Fibroblast of skin of left biceps (primary cell): ENCODE measurements at regions not wholly inside any gene's neighbourhood (a gene's known extent, or its start where the extent isn't known, plus 50 kb on each side); places are given as distances from the start of the nearest gene placed in this dataset.

Experiments used
- DNase-seq, 2 experiments: peaks; one replicate each; pipeline ENCODE4 v3.0.0-alpha.2; 2013; ENCODE audit warnings: low read depth in 2 of 2

GRCh38 chr22:27219036-27219435 lies 561.6 kb downstream of the MIAT start:
- no peak for DNase-seq

- DNase-seq = peak; percentile 83 to 87
Observed at GRCh38 chr22:27220339-27220738, 563.0 kb downstream of the MIAT start.

GRCh38 chr22:27222178-27222577 lies 564.8 kb downstream of the MIAT start:
- DNase-seq = no peak

GRCh38 chr22:27223317-27224177 lies 566.2 kb downstream of the MIAT start:
- DNase-seq = peak; percentile 88 to 93

GRCh38 chr22:27224485-27225374 lies 567.3 kb downstream of the MIAT start:
- peak; percentile 96 to 97 for DNase-seq

GRCh38 chr22:27226666-27227065 lies 569.3 kb downstream of the MIAT start:
- DNase-seq = no peak

GRCh38 chr22:27228771-27229170 lies 571.4 kb downstream of the MIAT start:
- DNase-seq = no peak

- DNase-seq = no peak
Observed at GRCh38 chr22:27230189-27230588, 571.4 kb downstream of the MN1 start.

- DNase-seq = no peak
Observed at GRCh38 chr22:27231266-27231665, 570.3 kb downstream of the MN1 start.

GRCh38 chr22:27232077-27232476 lies 569.5 kb downstream of the MN1 start:
- no peak for DNase-seq

GRCh38 chr22:27237080-27237741 lies 564.3 kb downstream of the MN1 start:
- no peak for DNase-seq

- DNase-seq = peak; percentile 97 to 98
Observed at GRCh38 chr22:27238935-27239510, 562.5 kb downstream of the MN1 start.

GRCh38 chr22:27239520-27239919 lies 562.0 kb downstream of the MN1 start:
- no peak for DNase-seq

- no peak for DNase-seq
Observed at GRCh38 chr22:27240298-27241075, 561.1 kb downstream of the MN1 start.

- no peak for DNase-seq
Observed at GRCh38 chr22:27241430-27242321, 559.9 kb downstream of the MN1 start.

GRCh38 chr22:27242474-27242873 lies 559.1 kb downstream of the MN1 start:
- DNase-seq = no peak

GRCh38 chr22:27242917-27243589 lies 558.5 kb downstream of the MN1 start:
- DNase-seq = no peak

GRCh38 chr22:27244328-27244727 lies 557.2 kb downstream of the MN1 start:
- no peak for DNase-seq

GRCh38 chr22:27245056-27245455 lies 556.5 kb downstream of the MN1 start:
- DNase-seq = no peak
